Left lobe of liver (tissue), 2 donors: ENCODE measurements at regions not wholly inside any gene's neighbourhood (a gene's known extent, or its start where the extent isn't known, plus 50 kb on each side); places are given as distances from the start of the nearest gene placed in this dataset.
"Not testable (repeated sequence)": the region's sequence is repeated elsewhere in the genome, so short reads cannot be mapped to it uniquely, and the experiment has no call there.

ENCODE experiments used
- ATAC-seq: fragments of 200-7000 bp; cut with Tn5 transposase; one replicate; pipeline ENCODE4 v1.9.1; 2020; ENCODE audit warnings: mild to moderate bottlenecking, moderate library complexity
- DNase-seq: peaks from one replicate; pipeline ENCODE4 v3.0.0-alpha.2; 2020; ENCODE audit warnings: low spot score
- donor health status: DM: no; HTN: no; CAD: no; lungs with moderate emphysema.
- donor health status: DM: no; HTN: yes; CAD: no.

DNA sequence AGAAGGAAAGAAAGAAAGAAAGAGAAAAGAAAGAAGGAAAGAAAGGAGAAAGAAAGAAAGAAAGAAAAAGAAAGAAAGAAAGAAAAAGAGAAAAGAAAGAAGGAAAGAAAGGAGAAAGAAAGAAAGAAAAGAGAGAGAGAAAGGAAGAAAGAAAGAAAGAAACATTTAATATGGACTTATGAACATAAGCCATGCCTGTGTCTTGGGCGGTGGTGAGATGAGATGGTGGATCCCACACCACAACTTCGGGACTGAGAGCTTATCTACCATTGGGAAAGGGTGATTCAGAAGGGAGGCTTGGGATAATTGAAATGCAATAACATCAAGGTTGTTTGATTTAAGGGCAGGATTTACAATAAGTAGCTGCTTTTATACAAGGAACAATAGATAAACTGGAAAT lies 843.9 kb upstream of the AUTS2 start:
- no peak for DNase-seq
- ATAC-seq = no peak

DNA sequence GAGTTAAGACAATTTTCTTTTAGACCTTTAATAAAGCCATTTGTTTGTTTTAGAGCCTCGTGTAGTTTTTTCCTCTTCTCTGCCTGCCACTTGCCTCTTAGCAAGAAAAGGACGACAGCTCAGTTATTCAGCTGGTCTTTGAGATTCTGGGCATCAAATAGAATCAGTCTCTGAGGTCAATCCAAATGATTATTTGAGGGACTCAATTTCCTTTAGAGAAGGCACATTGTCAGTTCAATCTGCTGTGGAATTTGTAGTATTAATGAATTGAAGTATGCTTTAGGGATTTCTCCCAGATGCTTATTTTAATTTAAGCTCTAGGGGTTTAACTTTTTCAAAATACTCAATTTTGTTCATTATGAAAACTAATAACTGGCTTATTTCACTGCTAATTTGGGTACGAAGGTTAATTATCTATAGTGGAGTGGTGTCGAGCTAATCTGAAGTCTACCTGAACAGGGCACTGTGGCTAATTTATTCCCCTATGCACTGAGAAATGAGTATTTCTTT lies 841.2 kb upstream of the AUTS2 start:
- ATAC-seq = no peak

GRCh38 chr7:68760556-68760955 lies 837.7 kb upstream of the AUTS2 start:
- DNase-seq (no peak), ATAC-seq (no peak)

More for the DNA sequence above, 841.2 kb upstream of the AUTS2 start:
- DNase-seq = no peak

DNA sequence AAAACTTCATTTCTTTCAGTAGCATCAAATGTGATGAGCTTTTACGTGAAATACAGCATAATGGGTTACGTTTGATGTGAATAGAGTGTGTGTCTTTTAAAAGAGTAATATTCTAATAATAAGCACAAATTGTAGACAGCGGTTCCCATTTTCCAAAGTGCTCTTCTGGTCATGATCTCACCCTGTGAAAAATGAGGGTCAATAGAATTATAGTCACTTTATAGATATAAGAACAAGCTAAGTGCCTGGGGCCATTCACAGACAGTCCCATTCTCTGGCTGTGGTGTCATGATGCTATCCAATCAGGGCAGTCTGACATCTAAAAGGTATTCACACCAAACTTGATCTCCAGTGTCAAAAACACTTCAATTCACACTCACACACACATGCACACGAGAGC lies 830.8 kb upstream of the AUTS2 start:
- ATAC-seq (no peak), DNase-seq (no peak)

- ATAC-seq (no peak), DNase-seq (no peak)
Measured at GRCh38 chr7:68770649-68771048, 827.6 kb upstream of the AUTS2 start.

DNA sequence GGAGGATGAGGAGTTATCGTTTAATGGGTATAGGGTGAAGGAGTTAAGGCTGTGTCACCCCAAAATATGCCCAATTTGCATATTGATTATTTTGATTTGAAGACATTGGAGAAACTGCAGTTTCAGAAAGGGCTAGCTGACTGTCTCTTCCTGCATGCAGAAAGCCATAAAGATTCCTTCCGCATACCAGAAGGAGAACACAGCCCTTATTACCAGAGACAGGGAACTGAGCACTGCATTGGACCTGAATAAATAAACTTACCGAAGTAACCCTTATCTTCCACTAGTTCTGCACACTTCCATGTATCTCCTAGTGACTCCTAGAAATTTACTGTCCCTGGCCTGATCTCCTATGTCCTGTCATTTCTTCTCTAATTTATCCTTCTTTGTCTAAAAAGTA lies 821.9 kb upstream of the AUTS2 start:
- no peak for DNase-seq
- ATAC-seq = no peak

- DNase-seq = no peak
- ATAC-seq = no peak
Measured at GRCh38 chr7:68783684-68784083, 814.6 kb upstream of the AUTS2 start.

GRCh38 chr7:68785036-68785435 lies 813.2 kb upstream of the AUTS2 start:
- no peak for ATAC-seq
- DNase-seq = no peak

DNA sequence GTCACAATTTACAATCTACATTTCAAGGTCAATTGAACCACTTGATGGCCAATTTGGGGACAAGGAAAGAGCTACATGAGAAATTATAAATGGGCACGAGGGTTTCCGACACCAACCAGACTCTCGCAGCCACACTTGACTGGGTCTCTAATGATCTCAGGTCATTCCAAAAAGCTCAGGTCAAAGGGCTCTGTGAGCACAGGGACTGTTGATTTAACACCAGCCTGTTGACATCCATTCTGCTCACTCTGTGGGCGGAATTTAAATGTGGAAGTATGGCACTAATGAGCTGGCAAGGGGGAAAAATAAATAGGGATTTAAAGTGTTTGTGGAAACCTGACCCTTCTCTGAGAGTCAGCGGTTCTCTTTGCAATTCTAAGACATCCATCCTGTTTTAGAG lies 810.7 kb upstream of the AUTS2 start:
- peak; percentile 48 for DNase-seq
- peak; percentile 98 for ATAC-seq

- not testable (repeated sequence) for ATAC-seq, DNase-seq
Measured at GRCh38 chr7:68788529-68788928, 809.7 kb upstream of the AUTS2 start.

GRCh38 chr7:68789597-68789996 lies 808.7 kb upstream of the AUTS2 start:
- DNase-seq = no peak
- ATAC-seq = no peak

DNA sequence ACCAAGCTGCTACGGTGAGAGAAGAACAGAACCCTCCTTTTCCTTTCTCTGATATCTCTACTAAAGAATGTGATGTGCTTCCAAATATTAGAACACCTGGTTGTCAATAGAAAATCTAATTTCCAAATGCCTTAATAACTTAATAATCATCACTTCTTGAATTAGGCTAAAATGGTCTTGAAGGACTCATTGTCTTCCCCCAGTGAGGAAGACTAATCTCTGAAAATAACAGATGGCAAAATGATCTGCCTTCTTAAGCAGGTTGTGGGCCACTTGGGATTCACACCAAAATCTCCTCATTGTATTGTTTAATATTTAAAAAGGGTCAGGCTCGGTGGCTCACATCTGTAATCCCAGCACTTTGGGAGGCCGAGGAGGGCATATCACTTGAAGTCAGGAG lies 805.9 kb upstream of the AUTS2 start:
- ATAC-seq (no peak), DNase-seq (no peak)

GRCh38 chr7:68793513-68793912 lies 804.8 kb upstream of the AUTS2 start:
- DNase-seq (no peak), ATAC-seq (no peak)

- no peak for ATAC-seq
- no peak for DNase-seq
Measured at GRCh38 chr7:68800316-68800715, 798.0 kb upstream of the AUTS2 start.

DNA sequence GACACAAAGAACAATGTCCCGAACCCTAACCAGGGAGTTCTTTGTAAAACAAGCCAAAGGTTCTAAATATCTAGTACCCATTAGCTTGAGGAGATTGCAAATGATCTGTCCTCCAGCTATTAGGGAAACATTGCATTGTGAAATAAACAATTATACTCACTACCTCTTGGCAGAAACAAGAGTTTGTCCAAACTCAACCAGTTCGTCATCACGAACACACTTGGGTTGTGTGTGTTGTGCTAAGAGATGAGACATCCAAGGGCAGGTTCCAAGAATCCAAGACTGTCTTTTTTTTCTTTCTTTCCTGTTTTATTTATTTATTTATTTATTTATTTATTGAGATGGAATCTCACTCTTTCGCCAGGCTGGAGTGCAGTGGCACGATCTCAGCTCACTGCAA lies 793.1 kb upstream of the AUTS2 start:
- DNase-seq = no peak
- no peak for ATAC-seq

DNA sequence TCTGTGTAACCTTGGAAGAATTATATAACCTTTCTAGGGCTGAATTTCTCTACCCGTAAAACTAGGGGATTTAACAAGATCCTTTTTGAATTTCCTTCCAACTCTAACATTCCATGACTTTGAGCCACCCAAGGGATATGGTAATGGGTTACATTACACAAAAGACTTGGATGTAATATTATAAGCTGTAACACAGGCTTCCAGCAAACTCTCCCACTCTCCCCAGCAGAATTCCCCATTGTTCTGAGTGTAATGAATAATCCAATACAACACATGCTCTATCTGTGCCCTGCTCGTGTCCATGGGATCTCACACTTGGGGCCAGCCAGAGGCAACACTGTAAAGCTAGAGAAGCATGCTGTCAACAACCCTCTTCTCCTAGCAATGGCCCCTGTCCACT lies 790.6 kb upstream of the AUTS2 start:
- no peak for ATAC-seq

DNA sequence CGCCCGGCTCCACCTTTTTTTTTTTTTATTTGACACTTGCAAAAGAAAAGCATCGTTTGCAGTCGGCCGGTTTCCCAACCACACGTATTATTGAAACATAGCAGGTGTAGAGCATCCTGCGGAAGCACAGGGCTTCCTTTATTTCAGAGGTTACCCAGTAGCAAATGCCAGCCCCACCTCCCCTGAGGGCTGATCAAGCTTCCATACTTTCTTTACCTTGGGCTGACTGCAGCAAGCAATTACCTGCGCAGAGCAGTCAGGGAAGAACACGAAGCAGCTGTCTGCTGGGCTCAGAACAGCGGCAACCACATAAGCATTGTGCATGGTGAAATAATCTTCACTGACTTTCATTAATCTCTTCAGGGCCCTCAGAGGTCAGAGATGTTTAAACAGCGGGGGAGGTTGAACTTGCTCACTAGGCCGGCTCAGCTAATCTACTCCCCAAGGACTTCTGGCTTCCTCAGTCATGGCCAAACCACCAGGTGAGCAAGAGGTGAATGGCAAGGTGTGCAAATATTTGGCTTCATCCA lies 784.7 kb upstream of the AUTS2 start:
- DNase-seq = no peak
- ATAC-seq = peak; percentile 51

More for the DNA sequence above, 790.6 kb upstream of the AUTS2 start:
- no peak for DNase-seq

DNA sequence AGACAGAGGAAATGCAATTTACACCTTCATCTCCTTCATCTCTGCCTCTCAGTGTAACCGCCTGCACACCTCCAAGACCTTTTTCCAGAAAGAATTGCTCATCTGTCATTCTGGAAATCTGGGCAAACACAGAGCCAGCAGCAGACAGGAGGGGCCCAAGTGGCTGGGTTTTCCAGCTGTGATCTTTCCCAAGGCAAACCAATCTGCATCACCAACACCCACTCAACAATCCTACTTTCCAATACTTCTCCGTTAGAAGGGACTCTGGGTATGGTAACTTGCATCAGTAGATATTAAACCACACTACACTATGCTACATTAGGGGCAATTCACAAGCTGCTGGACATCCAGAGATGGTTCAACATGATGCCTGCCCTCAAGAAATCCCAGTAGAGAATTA lies 781.8 kb upstream of the AUTS2 start:
- DNase-seq = no peak
- no peak for ATAC-seq

DNA sequence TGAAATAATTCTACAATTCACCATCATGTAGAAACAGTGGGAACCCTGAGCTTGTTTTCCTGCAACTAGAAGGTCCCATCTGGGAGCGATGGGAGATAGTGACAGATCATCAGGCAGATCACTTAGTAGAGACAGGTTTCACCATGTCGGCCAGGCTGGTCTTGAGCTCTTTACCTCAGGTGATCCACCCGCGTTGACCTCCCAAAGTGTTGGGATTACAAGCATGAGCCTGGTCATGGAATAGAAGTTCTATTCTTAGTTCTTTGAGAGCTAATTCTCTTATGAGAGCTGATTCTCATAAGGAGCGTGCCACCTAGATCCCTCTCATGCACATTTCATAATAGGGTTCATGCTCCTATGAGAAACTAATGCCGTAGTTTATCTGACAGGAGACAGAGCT lies 778.0 kb upstream of the AUTS2 start:
- DNase-seq = no peak
- ATAC-seq = no peak

DNA sequence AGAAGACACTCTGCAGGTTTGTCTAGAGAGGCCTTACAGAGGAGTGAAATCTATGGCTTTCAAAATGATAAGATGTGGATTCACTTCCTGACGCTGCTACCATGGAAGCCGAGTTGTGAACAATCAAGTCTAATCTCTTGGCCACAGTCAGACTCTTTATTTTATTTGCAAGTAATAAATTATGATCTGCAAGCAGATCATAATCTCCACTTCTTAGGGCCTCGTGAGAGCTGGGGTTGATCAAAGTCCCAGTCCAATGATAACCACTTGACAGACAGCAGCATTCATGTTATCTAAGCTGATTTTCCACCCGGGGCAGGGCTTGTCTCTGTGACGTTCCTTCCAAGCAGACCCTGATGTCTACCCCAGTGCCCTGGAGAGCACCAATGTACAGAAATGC lies 776.4 kb upstream of the AUTS2 start:
- no peak for DNase-seq
- ATAC-seq = no peak

DNA sequence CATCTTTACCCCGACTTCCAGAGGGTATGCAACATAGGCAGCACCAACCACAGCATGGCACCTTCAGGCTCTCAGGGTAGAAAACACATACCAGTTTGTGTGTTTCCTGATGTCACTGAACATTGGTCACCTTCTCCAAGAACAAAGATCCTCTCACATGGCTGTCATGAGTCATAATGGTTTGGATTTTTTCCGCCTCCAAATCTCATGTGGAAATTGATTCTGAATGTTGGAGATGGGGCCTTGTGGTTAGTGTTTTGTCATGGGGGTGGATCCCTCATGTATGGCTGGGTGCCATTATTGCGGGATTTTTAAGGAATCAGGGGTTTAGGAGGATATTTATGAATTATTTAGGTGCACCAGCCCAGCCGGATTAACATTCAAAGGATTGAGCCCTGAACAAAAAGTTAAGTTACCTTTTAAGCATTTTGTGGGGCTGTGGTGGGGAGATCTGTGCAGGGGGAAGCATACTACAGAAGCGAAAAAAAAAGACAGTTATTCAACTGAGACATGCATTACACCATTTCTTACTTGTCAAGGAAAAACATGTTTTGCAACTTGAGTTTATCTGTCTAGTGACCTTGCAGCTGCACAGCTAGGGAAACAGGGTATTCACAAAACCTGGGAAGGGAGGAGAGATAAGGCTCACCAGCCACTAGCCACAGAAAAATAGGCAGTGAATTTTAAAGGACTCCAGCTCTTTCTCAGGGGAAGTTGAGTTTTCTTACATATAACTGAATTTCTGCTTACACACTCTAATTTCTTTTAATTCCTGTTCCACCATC lies 774.1 kb upstream of the AUTS2 start:
- ATAC-seq (no peak), DNase-seq (no peak)

GRCh38 chr7:68828575-68828974 lies 769.7 kb upstream of the AUTS2 start:
- DNase-seq (no peak), ATAC-seq (no peak)

DNA sequence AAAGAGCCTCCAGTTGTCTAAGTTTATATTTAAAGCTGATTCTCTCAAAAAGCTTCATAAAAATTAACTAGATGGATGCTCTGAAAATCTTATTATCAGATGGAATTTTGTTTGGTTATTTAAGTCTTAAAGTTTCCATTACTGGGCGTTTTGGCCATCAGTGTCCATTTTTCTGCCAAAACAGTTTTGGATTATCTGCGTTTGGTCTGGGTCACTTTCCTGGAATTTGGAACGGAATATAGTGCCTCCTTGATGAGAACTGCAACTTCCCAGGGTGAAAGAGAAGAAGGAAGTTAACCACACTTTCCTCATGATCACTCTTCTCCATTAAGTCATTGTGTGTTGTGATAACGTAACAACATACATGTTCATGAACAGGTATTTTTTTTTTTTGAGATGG lies 764.9 kb upstream of the AUTS2 start:
- DNase-seq (no peak), ATAC-seq (no peak)
